Fibroblast of the aortic adventitia (primary cell): ENCODE measurements at regions not wholly inside any gene's neighbourhood (a gene's known extent, or its start where the extent isn't known, plus 50 kb on each side); places are given as distances from the start of the nearest gene placed in this dataset.
A peak's percentile ranks its signal among the peaks of the same experiment; 100 is the strongest.

ENCODE experiments used
- DNase-seq: peaks from one replicate; pipeline ENCODE4 v3.0.0-alpha.2; 2010; ENCODE audit warnings: low read depth
- H3K4me3 ChIP-seq: 2 replicates; pipeline ENCODE4 v1.5.1; 2011; ENCODE audit warnings: low read depth, mild to moderate bottlenecking, control low read depth, low read length, moderate library complexity
- TF ChIP-seq, protein P1 (sequence below): IDR thresholded peaks from 2 replicates; pipeline ENCODE4 v1.5.1; 2011; ENCODE audit warnings: mild to moderate bottlenecking, low read length, control low read depth, inconsistent platforms; ENCODE audit not compliant: insufficient read depth

DNA sequence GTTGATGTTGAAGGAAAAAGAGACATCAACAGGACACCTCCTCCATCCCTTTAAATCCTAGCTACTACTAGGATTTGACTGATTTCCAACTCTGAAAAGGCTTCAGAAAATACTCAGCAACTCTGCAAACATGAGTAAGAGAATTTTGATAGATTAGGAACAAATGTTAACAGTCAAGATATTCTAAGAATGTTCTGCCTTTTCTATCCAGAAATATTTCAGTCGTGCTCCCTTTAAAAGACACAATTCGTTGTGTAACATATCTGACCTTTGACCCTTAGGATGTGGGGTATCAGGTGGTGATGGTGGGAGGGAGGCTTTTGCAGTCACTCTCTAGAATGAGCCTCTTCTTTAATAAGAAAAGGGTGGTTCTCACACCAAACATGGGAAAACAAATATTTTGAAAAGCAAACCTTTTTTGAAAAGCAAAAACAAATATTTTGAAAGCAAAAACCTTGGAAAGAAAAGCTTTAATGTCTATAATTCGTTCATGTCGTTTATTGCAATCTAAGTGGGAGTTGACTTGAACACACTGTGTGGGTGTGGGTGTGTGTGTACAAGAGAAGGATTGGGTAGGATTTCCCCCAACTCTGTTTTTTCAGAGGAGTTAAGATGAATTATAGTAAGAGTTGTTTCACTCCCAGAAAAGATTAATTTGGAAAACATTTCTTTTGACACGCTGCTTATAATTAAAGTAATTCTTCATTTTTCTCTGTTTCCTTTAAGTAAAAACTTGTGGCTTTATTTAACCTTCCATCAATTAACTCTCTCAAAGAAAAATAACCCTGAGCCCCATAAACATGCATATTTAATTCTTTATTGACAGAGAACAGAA lies 152.8 kb downstream of the TMEM167A start:
- no peak overlapping the region for H3K4me3 ChIP-seq
- TF ChIP-seq, protein P1, sequence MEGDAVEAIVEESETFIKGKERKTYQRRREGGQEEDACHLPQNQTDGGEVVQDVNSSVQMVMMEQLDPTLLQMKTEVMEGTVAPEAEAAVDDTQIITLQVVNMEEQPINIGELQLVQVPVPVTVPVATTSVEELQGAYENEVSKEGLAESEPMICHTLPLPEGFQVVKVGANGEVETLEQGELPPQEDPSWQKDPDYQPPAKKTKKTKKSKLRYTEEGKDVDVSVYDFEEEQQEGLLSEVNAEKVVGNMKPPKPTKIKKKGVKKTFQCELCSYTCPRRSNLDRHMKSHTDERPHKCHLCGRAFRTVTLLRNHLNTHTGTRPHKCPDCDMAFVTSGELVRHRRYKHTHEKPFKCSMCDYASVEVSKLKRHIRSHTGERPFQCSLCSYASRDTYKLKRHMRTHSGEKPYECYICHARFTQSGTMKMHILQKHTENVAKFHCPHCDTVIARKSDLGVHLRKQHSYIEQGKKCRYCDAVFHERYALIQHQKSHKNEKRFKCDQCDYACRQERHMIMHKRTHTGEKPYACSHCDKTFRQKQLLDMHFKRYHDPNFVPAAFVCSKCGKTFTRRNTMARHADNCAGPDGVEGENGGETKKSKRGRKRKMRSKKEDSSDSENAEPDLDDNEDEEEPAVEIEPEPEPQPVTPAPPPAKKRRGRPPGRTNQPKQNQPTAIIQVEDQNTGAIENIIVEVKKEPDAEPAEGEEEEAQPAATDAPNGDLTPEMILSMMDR: no peak
- peak; percentile 44 for DNase-seq

DNA sequence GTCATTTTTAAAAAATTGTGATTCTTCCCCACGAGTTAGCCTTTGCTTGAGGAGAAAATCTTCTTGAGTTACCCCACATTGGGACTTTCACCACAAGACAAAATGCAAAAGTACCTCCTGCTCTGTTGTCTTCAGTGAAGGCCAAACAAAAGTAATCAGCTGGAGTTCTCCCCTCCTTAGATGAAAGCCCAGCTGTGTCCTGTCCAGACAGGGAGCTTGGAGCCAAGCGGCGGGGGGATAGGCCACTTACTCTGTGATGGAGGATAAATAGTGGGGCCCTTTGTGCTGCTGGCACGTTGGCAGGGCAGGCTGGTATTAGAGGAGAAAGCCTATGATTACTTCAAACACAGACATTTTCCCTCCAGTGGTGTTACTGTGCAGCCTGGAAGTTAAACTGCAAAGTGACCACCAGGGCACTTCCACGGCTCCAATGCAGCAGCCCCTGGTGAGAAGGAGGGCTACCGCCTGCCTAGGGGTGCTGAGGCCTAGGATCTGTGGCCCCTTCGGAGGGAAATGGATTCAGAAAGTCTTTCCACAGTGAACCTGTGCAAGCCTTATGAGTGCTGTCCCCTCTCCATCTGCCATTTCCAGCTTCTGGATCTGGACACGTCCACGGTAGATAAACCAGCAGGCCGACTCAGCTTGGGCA lies 155.0 kb downstream of the TMEM167A start:
- H3K4me3 ChIP-seq: no peak overlapping the region
- TF ChIP-seq, protein P1: no peak
- DNase-seq: no peak

DNA sequence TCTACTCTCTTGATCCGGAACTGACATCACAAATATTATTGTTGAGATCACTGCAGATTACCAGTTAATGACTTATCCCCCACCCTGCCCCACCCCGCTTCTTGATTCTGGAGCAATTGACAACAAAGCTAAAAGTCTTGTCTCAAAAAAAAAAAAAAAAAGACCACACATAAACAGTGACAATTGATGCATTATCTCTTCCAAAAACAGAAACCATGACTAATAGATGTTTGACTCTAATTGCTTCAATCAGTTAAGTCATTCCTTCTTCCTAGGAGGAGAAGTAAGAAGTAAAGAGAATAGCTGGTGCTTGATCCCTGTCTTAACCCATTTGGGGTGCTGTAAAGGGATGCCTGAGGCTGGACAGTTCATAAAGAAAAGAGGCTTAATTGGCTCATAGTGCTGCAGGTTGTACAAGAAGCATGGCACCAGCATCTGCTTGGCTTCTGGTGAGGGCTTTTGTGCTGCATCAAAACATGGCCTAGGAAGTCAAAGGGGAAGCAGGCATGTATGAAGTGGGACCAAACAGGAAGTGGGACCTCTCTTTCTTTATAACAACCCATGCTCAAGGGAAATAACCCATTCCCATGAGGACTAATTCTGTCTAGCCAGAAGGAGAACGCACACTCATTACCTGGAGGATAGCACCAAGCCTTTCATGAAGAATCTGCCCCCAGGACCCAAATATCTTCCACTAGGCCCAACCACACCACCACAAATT lies 158.7 kb downstream of the TMEM167A start:
- peak; percentile 41 for DNase-seq
- TF ChIP-seq, protein P1: no peak
- no peak overlapping the region for H3K4me3 ChIP-seq

DNA sequence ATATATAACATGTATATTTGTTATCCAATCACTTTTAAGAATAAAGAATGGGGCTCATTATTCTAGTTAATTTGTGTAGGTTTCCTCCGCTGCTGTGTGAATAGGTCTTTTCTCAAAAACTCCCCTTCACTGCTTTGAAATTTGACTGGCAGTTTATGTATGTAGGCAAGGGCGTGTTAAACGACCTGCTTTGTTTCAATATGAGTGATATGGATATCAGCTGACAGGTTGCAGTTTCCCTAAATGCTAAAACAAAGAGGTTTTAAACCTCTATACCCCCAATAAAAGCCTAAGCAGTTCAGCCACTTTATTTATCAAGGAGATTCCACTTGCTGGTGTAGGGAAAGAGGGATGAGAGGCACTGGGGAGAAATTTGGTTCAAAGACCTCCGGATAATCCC lies 159.6 kb downstream of the TMEM167A start:
- TF ChIP-seq, protein P1: no peak
- no peak overlapping the region for H3K4me3 ChIP-seq
- DNase-seq: no peak

DNA sequence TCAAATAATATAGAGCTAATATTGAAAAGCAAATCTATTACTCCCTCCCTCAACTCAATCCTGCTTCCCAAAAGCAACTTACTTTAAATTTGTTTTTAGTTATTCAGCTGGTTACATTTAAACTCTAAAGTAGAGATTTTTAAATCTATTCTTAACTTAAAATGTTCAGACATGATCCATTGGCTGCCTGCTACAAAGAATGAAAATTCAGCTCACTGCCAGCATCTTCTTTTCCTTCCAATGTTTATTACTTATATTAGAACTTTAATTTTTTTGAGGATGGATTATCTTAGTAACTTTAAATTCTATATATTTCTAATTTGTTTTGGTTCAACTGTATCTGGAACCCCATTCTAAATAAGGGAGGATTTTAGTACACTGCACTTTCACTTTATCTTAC lies 163.2 kb downstream of the TMEM167A start:
- TF ChIP-seq, protein P1: no peak
- no peak overlapping the region for H3K4me3 ChIP-seq
- no peak for DNase-seq

- H3K4me3 ChIP-seq: no peak overlapping the region
- TF ChIP-seq, protein P1: no peak
- no peak for DNase-seq
Observed at GRCh38 chr5:82912462-82912861, 164.7 kb downstream of the TMEM167A start.
